HFFc6 (cell line): ENCODE measurements at regions not wholly inside any gene's neighbourhood (a gene's known extent, or its start where the extent isn't known, plus 50 kb on each side); places are given as distances from the start of the nearest gene placed in this dataset.

Experiments used
- DNase-seq: peaks from one replicate; pipeline ENCODE4 v3.0.0-alpha.2; 2018
- H3K27ac Mint-ChIP-seq: 2 replicates; pipeline ENCODE4 v1.8.0; 2020; ENCODE audit warnings: mild to moderate bottlenecking, mixed read lengths
- H3K27me3 Mint-ChIP-seq: 2 replicates; pipeline ENCODE4 v1.8.0; 2021; ENCODE audit warnings: mild to moderate bottlenecking, moderate library complexity, mixed read lengths; ENCODE audit not compliant: insufficient read depth
- H3K36me3 Mint-ChIP-seq: 2 replicates; pipeline ENCODE4 v1.8.0; 2021; ENCODE audit warnings: low read depth, mixed read lengths
- H3K4me1 Mint-ChIP-seq: 2 replicates; pipeline ENCODE4 v1.8.0; 2020; ENCODE audit warnings: low read depth, mixed read lengths
- H3K4me3 Mint-ChIP-seq: 2 replicates; pipeline ENCODE4 v1.8.0; 2020; ENCODE audit warnings: mild to moderate bottlenecking, moderate library complexity, mixed read lengths
- H3K9me3 Mint-ChIP-seq: 2 replicates; pipeline ENCODE4 v1.8.0; 2020; ENCODE audit warnings: mild to moderate bottlenecking, mixed read lengths
- TF ChIP-seq, protein P1 (sequence below): fragments of 200-600 bp; sonication (generic); IDR thresholded peaks from 2 replicates; pipeline ENCODE4 v1.5.0; 2021; ENCODE audit warnings: antibody characterized with exemption, mild to moderate bottlenecking

DNA sequence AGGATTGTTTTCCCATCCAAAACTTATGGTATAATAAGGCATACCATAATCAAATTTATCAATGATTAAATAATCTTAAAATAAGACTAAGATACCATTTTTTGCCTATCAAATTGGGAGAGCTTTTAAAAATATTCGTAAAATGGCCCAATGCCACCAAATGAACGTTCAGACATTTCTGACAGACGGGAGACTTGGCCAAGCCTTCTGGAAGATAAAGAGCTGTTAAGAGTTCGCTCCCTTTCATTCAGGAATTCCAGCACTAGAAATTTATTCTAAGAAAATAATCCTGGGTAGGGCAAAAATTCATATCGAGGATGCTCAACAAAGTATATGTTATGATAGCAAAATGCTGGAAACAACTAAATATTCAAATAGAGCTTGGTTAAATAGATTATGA is 85.6 kb upstream of the NEO1 start:
- no peaks in the 10 kb centered on the region for H3K36me3 Mint-ChIP-seq
- H3K9me3 Mint-ChIP-seq = peaks cover 23% of the 10 kb centered on the region
- H3K4me1 Mint-ChIP-seq = peaks cover 11% of the 10 kb centered on the region; the same call in 1 of the 2 replicates
- no peak overlapping the region for H3K4me3 Mint-ChIP-seq
- H3K27me3 Mint-ChIP-seq = peaks cover 14% of the 10 kb centered on the region
- no peak overlapping the region for H3K27ac Mint-ChIP-seq
- no peak for DNase-seq
- TF ChIP-seq, protein P1, sequence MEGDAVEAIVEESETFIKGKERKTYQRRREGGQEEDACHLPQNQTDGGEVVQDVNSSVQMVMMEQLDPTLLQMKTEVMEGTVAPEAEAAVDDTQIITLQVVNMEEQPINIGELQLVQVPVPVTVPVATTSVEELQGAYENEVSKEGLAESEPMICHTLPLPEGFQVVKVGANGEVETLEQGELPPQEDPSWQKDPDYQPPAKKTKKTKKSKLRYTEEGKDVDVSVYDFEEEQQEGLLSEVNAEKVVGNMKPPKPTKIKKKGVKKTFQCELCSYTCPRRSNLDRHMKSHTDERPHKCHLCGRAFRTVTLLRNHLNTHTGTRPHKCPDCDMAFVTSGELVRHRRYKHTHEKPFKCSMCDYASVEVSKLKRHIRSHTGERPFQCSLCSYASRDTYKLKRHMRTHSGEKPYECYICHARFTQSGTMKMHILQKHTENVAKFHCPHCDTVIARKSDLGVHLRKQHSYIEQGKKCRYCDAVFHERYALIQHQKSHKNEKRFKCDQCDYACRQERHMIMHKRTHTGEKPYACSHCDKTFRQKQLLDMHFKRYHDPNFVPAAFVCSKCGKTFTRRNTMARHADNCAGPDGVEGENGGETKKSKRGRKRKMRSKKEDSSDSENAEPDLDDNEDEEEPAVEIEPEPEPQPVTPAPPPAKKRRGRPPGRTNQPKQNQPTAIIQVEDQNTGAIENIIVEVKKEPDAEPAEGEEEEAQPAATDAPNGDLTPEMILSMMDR = no peak

DNA sequence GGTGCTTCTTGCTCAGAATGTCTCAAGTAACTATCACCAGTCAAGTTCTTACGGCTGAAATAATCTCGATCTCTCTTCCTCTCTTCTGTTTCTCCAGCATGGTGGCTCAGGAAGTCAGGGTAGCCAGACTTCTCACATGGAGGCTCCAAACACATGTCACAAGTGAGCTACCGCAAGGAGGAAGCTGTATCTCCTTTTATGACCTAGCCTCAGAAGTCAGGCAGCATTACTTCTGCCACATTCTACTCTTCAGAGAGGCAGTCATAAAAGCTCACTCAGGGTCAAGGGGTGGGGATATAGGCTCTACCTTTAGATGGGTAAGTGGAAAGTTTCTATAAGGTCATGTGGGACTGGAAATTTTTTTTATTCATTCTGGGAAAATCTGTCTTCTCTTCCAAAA is 86.6 kb upstream of the NEO1 start:
- DNase-seq = no peak
- TF ChIP-seq, protein P1 = no peak
- Mint-ChIP-seq H3K27me3 (peaks cover 9% of the 10 kb centered on the region), H3K4me1 (peaks cover 2% of the 10 kb centered on the region; the same call in 1 of the 2 replicates), H3K9me3 (peaks cover 23% of the 10 kb centered on the region), H3K27ac (no peak overlapping the region), H3K4me3 (no peak overlapping the region), H3K36me3 (no peaks in the 10 kb centered on the region)

DNA sequence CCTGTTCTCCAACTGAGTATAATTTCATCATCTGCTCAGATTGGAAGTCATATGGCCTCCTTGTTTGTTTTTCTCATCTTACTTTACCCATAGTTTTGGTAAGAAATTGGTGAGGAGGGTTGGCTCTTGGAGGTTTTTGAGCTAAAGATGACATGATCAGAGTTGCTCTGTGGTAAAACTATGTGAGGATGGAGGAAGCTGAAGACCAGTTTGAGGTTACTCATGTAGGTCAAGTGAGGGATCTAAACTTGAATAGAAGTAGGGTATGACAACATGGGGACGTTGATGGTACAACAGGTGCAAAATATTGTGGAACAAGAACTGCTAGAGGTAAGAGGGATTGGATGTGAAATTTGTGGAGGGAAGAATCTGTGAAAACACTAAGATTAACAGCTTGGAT is 87.7 kb upstream of the NEO1 start:
- H3K4me3 Mint-ChIP-seq = no peak overlapping the region
- H3K4me1 Mint-ChIP-seq = no peaks in the 10 kb centered on the region
- H3K9me3 Mint-ChIP-seq = peaks cover 23% of the 10 kb centered on the region
- TF ChIP-seq, protein P1 = no peak
- H3K27me3 Mint-ChIP-seq = peaks cover 9% of the 10 kb centered on the region
- no peak for DNase-seq
- H3K36me3 Mint-ChIP-seq = no peaks in the 10 kb centered on the region
- H3K27ac Mint-ChIP-seq = no peak overlapping the region

DNA sequence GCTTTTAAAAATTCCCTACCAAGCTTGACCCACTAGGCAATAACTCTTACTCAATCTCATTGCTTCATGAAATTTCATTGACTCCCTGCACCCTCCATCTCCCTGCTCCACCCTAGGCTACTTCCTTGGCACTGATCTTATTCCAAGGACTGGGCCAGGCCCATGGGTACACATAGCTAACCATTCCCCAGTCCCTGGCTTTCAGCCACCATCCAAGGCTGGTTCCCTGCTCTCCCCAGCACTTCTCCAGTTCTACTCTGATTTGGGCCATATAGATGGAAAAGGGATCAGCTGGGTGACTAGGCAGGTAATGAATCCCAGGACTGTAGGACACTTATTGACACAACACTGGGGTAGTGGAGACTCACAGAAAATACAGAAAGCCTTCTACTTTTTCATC is 88.1 kb upstream of the NEO1 start:
- no peak for DNase-seq
- H3K9me3 Mint-ChIP-seq = peaks cover 23% of the 10 kb centered on the region
- no peaks in the 10 kb centered on the region for H3K4me1 Mint-ChIP-seq
- H3K36me3 Mint-ChIP-seq = no peaks in the 10 kb centered on the region
- TF ChIP-seq, protein P1 = no peak
- peaks cover 10% of the 10 kb centered on the region for H3K27me3 Mint-ChIP-seq
- H3K27ac Mint-ChIP-seq = no peak overlapping the region
- no peak overlapping the region for H3K4me3 Mint-ChIP-seq

DNA sequence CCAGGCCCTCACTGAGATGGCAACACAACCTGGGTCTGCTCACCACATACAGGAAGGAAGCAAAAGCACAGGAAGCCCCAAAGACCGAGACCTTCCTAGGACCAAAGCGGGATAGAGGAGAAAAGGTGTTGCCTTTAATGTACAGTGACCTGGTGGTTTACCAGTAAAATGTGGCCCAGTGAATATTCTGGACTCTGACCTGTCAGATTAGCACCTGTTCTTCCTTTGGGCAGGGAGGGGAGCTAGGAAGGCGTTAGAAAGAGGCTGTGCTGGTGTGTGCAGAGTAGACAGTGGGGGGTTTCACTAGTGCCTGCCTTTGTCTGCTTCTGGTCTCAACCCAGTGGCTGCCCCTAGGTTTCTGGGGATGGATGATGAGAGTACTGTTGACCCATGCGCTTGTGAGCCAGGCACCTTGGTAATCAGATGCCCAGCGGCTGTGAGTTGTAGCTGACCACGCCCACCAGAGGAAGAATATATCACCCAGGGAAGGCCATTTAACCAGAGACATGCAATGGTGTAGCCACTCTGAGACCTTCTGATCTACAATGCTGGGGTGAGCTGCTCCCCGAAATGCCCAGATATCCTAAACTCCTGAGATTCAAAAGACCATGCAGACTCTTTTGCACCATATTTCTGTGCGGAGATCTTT is 90.1 kb upstream of the NEO1 start:
- DNase-seq = no peak
- no peak overlapping the region for H3K27ac Mint-ChIP-seq
- peaks cover 11% of the 10 kb centered on the region for H3K27me3 Mint-ChIP-seq
- peaks cover 23% of the 10 kb centered on the region for H3K9me3 Mint-ChIP-seq
- no peaks in the 10 kb centered on the region for H3K4me1 Mint-ChIP-seq
- no peak overlapping the region for H3K4me3 Mint-ChIP-seq
- H3K36me3 Mint-ChIP-seq = no peaks in the 10 kb centered on the region
- TF ChIP-seq, protein P1 = no peak
